GM18907 (cell line): ENCODE measurements at regions not wholly inside any gene's neighbourhood (a gene's known extent, or its start where the extent isn't known, plus 50 kb on each side); places are given as distances from the start of the nearest gene placed in this dataset.

Experiments
- ATAC-seq: cut with Tn5 transposase; IDR thresholded peaks from one replicate; pipeline ENCODE4 v1.9.1; 2021; ENCODE audit warnings: mild to moderate bottlenecking, moderate library complexity; ENCODE audit not compliant: unreplicated experiment

DNA sequence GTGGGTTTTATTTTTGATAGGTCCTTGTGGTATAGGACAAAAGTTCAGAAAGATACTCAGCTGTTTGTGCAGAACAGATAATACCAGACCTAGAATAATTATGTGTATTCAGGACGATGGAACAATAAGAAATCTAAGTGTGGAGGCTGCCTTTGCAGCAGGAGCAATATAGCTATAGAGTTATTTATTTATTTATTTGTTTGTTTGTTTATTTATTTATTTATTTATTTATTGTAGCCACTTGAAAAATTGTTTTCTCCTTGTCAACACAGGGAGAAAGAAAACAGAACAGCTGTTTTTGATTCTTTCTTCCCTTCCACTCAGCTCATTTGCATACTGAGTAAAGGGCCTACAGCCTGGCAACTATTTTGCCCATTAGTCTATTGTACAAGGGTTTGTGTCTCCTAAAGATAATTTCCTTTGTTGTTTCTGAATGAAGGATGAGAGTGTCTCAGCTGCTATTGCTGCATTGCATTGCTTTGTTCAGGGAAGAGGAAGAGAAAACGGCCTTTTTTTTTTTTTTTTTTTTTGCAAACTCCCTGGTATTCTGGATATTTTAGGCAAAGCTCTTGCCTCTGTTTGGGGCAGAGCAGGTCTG, 56.0 kb upstream of the ESX1 start:
- ATAC-seq, result no peak

DNA sequence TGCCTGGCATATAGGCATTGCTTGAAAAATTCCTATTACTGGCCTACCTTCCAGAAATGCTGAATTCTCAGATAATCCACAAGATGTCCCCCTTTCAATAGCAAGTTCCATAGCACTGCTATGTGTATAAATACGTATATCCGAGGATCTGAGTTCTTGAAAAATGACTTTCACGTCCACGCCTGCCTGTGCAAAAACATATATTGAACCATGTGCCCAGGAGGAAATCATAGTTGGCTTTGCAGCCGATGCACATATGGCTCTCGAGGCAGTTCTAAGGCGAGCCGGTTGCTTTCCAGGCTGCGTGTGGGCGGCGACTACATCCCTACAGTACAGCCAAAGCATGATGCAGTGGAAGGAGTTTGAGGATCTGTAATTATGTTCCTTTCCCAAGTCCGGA, 55.4 kb upstream of the ESX1 start:
- ATAC-seq, result no peak

GRCh38 chrX:104309169-104309568, 54.4 kb upstream of the ESX1 start:
- no peak for ATAC-seq

- no peak for ATAC-seq
Measured at GRCh38 chrX:104307341-104307740, 52.6 kb upstream of the ESX1 start.

- ATAC-seq, result no peak
Measured at GRCh38 chrX:104306180-104306579, 51.4 kb upstream of the ESX1 start.
